GM21723 (cell line): ENCODE measurements at regions not wholly inside any gene's neighbourhood (a gene's known extent, or its start where the extent isn't known, plus 50 kb on each side); places are given as distances from the start of the nearest gene placed in this dataset.

Source experiments
- ATAC-seq: cut with Tn5 transposase; IDR thresholded peaks from one replicate; pipeline ENCODE4 v1.9.1; 2021; ENCODE audit warnings: mild to moderate bottlenecking, moderate library complexity; ENCODE audit not compliant: unreplicated experiment

DNA sequence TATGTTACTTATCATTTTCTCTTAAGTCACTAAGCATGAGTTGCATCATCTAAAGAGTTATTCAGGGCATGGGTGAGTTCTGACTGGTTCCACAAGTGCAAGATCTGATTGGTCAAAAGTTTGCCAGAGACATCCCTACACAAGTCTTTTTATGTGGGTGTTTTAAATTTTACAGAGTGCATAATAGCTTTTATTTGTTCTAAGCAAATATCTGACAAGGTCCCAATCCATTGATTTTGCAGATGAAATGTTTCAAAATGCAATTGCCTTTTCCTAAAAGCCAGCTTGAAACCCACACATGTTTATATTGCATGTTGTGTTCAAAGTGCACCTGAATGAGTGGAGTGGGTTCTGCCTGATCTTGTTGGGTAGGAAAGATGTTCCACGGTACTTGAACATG is 101.7 kb upstream of the PAX6 start:
- ATAC-seq: no peak

- ATAC-seq: no peak
Measured at GRCh38 chr11:31910950-31911576, 99.9 kb upstream of the PAX6 start.

GRCh38 chr11:31903225-31904074 is 92.3 kb upstream of the PAX6 start:
- ATAC-seq: no peak

DNA sequence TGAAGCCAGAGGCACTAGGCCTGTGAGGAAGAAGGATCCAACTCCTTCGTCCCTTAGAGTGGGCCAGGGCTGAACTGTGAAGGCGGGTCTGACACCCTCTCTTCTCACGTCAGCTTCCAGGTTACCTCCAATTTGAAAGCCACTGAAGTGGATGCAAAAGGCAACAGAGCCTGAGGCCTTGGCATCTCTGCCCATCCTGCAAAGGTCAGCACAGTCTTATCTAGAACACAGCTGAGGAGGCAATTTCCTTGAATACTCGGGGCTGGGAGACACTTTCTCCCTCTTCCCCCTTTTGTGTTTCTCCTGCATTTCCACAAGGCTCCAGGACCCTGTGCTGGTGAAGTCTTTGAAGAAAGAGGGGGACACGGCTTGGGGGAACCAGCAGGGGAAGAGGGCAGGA is 91.6 kb upstream of the PAX6 start:
- ATAC-seq: no peak

- no peak for ATAC-seq
Measured at GRCh38 chr11:31895926-31896325, 84.8 kb upstream of the PAX6 start.

- no peak for ATAC-seq
Measured at GRCh38 chr11:31887180-31887579, 76.1 kb upstream of the PAX6 start.

GRCh38 chr11:31884080-31884479 is 73.0 kb upstream of the PAX6 start:
- ATAC-seq: no peak

DNA sequence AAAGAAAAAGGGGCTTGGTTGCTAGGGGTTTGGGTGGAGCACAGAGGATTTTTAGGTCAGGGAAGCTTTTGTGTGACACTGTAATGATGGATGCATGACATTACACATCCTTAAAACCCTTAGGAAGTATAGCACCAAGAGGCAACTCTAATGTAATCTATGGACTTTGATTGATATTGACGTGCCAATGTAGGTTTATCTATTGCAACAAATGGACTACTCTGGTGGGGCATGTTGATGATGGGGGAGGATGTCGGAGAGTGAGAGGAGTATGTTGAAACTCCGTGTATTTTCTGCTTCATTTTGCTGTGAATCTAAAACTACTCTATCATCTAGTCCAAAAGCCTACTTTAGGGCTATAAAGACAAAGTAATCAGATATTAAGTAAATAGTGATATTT is 72.3 kb upstream of the PAX6 start:
- no peak for ATAC-seq

DNA sequence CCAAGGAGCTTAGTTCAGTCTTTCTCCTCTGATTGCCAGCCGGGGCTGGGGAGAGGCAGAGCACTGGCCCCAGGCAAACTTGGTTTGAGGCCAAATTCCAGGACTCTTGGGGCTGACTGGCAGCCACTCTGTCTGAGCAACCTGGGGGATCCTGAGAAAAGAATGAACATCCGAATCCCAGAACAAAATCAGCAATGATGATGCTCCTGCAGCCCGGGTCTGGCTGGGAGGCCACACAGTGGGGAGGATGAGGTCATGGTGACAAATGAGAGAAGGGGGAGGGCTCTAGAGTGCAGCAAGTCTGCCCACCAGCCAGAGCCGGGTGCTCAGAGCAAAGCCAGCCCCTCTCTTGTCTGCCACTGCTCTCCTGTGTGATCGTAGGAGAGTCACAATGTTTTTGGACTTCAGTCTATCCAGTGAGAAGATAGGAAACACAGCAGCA is 71.8 kb upstream of the PAX6 start:
- ATAC-seq: no peak

DNA sequence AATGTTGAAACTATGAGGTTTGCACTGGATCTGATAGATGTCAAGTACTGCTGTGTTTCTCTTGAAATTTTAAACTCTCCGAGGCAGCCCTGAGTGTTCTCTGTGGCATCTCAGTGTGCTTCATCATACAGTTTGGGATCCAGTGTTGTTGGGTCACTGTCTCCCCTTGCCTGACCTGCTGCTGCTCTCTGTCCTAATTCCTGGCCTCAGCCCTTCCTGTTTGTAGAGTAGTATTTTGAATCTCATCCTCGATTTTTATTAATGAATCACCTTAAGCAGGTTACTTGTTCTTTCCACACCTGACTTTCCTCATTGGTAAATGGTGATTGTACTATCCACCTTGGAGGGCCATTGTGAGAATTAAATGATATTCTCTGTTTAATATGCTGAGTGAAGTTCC is 70.7 kb upstream of the PAX6 start:
- ATAC-seq: no peak

DNA sequence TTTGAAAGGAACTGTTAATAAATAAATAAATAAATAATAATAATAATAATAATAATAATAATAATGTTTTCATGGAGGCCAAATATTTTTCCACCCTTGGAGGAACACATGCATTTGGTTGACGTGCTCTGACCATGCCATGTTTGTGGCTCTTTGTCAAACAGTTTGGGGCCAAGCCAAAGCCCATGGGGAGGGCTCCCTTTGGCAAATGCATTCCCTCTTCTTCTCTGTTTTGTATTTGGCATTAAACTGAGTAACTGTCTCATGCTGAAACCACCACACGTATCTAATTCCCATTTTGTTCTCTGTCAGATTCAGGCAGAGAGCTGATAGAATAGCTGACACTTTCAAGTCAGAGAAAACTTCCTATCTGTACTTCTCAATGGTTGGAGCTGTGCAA is 68.6 kb upstream of the PAX6 start:
- ATAC-seq: no peak

DNA sequence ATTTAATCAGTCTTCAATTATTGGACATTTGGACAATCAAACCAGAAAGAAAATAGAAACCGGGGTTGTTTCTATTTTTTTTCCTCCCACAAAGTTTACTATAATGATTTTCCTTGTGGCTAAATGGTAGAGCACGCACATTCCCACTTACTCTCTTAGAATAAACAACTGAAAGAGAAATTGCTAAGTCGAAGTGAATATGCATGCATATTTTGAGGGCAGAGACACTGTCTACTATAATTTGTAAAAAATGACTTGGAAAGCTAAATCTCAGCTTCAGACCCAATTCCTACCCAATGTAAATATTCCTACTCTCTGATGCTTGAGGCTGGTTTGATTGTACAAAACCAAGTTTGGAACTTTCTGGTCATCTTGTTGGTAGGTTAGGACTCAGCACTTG is 66.7 kb upstream of the PAX6 start:
- no peak for ATAC-seq

DNA sequence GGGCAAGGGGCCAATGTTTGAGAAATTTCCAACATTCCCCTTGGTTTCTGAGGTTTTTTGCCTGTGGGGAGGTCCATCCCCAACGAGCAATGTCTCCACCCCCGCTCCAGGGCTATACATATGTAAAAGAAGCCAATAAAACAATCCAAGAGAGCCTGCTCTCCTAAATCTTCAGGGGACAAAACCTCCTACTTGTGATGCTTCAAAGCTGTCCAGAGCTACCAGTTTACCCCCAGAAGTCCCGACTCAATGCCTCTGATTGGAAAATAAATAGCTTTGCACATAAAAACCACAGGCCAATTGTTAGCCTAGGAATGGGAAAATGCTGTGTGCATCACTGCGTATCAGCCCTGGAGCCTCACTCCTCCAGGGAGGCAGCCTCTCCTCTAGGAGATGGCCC is 66.0 kb upstream of the PAX6 start:
- ATAC-seq: no peak

DNA sequence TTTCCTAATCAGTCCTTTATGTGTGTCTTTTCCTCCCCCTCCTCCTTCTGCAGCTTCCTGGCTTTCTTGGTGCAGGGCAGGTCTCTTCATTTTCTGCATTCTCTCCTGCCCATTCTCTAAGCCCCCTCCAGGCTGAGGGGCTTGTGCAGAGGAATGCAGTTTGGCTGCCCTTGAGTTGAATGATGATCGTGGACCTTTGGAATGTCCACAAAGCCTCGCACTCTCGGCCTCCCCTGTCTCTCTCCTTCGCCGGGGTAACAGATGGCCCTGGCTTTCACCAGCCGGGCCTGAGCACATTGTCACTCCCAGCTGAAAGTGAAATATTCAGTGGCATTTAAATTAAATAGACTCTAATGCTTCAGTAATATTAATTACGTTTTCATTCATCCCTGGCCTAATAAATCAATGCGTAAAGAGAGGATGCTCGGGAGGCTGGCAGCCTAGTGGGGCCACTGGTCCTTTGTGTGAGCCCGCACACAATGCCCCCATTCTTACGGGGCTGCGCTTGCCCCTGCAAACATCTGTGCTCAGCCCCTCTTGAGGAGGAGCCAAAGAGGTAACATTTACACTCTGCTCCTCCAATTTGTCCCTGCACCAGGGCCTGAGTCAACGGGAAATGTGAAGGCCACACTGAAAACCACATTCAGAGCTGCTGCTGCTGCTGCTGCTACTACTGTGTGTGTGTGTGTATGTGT is 64.9 kb upstream of the PAX6 start:
- ATAC-seq: no peak

GRCh38 chr11:31874631-31875191 is 63.6 kb upstream of the PAX6 start:
- ATAC-seq: no peak

- ATAC-seq: no peak
Measured at GRCh38 chr11:31873124-31873523, 62.0 kb upstream of the PAX6 start.

GRCh38 chr11:31872076-31872443 is 60.9 kb upstream of the PAX6 start:
- no peak for ATAC-seq

- no peak for ATAC-seq
Measured at GRCh38 chr11:31871310-31872075, 60.4 kb upstream of the PAX6 start.

DNA sequence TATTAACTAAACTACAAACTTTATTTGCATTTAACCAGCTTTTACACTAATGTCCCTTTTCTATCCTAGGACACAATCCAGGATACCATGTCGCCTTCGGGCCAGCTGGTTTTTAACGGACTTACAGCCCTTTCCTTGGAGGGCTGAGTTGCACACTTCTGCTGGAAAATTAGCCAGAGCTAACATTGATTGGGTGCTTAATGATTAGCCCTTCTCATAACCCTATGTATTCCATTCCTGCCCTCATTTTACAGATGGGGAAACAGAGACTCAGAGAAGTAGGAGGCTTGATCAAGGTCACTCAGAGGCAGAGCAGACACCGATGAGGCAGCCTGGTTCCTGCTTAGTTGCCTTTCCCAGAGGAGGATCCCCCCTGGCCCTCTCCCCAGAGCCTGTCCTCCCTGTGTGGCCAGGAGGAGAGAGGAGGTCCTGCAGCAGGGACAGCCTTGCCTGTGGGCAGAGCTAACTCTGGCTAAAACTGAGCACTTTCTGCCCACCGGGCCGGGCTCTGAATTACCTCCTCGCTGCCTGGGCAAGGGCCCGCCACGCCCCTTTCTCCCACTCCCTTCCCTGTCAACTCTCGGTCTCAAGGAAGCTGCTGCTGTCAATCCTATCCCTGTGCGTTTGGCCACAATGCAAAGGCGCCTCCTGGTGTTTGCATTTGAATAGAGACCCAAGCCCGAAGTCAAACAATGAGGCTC is 59.6 kb upstream of the PAX6 start:
- peak; percentile 49 for ATAC-seq

GRCh38 chr11:31869986-31870385 is 58.9 kb upstream of the PAX6 start:
- ATAC-seq: no peak
